Kidney capillary endothelial cell (primary cell): ENCODE measurements at regions not wholly inside any gene's neighbourhood (a gene's known extent, or its start where the extent isn't known, plus 50 kb on each side); places are given as distances from the start of the nearest gene placed in this dataset.
"Not testable (repeated sequence)": the region's sequence is repeated elsewhere in the genome, so short reads cannot be mapped to it uniquely, and the experiment has no call there.

ENCODE experiments used
- DNase-seq: peaks from one replicate; pipeline ENCODE4 v3.0.0-alpha.2; 2018; ENCODE audit warnings: low spot score

GRCh38 chr9:90156318-90156717 is 486.3 kb downstream of the DIRAS2 start:
- no peak for DNase-seq

DNA sequence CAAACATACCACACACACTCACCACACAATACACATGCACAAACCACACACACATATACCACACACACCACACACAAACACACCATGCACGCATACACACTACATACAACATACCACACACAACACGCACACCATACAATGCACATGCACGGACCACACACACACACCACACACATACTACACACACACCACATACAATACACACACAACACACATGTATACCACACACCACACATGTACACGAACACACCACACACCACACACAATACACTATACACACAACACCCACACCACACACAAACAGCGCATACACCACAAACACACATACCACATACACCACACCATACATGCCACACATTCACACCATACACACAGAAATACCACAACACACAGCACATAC is 480.3 kb downstream of the DIRAS2 start:
- DNase-seq = no peak

DNA sequence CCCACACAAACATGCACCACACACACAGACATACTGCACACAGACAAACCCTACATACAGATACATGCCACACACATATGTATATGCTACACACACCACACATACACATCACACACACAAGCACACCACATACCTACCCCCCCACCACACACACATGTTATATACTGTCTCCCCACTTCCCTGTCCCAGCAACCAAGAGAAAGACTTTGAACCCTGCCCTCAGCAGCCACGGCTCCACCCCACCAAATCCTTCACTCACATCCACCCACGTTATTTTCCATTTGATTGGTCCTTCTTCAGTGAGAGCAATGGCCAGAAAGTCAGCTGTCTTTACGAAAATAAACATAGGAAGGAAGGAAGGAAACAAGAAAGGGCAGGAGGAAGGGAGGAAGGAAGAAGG is 479.8 kb downstream of the DIRAS2 start:
- DNase-seq = no peak

GRCh38 chr9:90165281-90165680 is 477.3 kb downstream of the DIRAS2 start:
- DNase-seq = no peak

GRCh38 chr9:90166374-90166773 is 476.2 kb downstream of the DIRAS2 start:
- not testable (repeated sequence) for DNase-seq

DNA sequence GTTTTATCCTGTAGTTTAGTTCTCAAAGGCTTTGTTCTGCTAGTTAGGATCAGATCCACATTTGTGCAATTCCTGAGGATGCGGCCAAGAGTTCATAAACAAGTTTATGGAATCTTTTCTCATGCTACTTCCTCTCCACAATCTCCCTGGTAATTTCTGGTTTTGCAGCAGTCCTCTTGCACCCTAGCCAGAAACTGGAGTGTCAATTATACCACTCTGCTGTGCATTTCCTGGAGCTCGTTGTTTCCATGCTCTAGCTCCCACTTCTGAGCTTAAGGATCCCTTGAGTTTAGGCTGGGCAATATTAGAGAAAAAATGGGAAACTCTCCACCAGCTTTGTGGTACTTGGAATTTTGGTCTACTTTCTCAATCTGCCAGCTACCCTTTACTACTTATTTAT is 474.7 kb downstream of the DIRAS2 start:
- DNase-seq = no peak

- DNase-seq = no peak
Observed at GRCh38 chr9:90169490-90169889, 473.1 kb downstream of the DIRAS2 start.

DNA sequence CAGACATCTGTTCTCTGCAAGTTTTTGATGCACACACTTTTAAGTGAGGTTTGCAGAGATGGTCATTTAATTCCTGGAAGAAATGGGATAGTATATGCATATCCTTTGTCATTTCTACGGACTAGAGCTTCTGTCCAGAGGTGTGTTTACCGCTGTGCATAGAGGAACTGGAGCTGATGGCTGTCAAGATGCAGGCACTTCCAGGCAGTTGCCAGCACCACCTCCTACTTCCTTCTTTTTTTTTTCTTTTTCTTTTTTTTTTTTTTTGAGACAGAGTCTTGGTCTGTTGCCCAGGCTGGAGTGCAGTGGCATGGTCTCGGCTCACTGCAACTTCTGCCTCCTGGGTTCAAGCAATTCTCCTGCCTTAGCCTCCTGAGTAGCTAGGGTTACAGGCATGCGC is 468.7 kb downstream of the DIRAS2 start:
- DNase-seq = not testable (repeated sequence)

DNA sequence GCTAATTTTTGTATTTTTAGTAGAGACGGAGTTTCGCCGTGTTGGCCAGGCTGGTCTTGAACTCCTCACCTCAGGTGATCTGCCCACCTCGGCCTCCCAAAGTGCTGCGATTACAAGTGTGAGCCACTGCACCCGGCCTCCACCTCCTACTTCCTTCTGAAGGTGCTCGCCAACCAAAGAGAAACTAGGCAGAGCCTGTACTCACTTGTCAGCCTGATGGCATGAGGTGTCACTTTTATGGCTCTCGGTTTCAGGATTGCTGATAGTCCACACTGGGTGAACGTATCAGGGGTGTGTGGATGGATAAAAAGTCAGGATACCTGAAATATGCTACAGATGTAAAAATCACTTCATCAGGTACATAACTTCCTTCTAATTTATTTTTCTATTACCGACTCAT is 468.3 kb downstream of the DIRAS2 start:
- DNase-seq = not testable (repeated sequence)

GRCh38 chr9:90175257-90175656 is 467.4 kb downstream of the DIRAS2 start:
- no peak for DNase-seq

DNA sequence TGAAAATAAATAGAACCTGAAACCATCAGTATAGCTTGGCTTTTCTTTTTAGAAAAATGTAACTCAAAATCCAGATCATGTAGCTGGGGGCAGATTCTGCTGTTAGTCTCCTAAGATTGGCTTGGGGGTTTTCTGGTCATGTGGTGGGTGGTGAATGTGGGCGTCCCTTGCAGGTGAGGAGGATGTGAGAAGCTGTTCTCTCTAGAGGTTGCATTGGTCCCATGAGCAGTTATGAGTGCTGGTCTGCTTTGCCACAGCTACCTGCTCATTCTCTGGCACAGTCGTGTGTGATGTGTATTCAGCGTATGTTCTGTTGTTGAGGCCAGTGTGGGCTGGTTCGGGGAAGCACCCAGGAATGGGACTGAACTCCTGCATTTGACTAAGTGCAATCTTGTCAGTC is 466.8 kb downstream of the DIRAS2 start:
- no peak for DNase-seq

- DNase-seq = no peak
Observed at GRCh38 chr9:90176901-90177300, 465.7 kb downstream of the DIRAS2 start.

GRCh38 chr9:90180381-90180780 is 462.2 kb downstream of the DIRAS2 start:
- no peak for DNase-seq

GRCh38 chr9:90188656-90189055 is 454.0 kb downstream of the DIRAS2 start:
- no peak for DNase-seq

DNA sequence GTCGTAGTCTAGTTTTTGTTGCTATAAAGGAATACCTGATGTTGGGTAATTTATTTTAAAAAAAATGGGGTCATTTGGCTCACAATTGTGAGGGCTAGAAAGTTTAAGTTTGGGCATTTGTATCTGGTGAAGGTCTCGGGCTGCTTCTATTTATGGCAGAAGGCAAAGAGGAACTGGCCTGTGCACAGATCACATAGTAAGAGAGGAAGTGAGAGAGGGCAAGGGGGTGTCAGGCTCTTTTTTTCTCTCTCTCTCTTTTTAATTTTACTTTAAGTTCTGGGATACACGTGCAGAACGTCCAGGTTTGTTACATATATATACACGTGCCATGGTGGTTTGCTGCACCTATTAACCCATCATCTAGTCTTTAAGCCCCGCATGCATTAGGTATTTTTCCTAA is 453.3 kb downstream of the DIRAS2 start:
- DNase-seq = no peak

DNA sequence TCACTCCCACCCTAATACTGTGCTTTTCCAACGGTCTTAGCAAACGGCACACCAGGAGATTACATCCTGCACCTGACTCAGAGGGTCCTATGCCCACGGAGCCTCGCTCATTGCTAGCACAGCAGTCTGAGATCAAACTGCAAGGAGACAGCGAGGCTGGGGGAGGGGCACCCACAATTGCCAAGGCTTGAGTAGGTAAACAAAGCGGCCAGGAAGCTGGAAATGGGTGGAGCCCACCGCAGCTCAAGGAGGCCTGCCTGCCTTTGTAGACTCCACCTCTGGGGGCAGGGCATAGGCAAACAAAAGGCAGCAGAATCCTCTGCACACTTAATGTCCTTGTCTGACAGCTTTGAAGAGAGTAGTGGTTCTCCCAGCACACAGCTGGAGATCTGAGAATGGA is 450.2 kb downstream of the DIRAS2 start:
- DNase-seq = not testable (repeated sequence)

- no peak for DNase-seq
Observed at GRCh38 chr9:90198956-90199355, 443.7 kb downstream of the DIRAS2 start.

DNA sequence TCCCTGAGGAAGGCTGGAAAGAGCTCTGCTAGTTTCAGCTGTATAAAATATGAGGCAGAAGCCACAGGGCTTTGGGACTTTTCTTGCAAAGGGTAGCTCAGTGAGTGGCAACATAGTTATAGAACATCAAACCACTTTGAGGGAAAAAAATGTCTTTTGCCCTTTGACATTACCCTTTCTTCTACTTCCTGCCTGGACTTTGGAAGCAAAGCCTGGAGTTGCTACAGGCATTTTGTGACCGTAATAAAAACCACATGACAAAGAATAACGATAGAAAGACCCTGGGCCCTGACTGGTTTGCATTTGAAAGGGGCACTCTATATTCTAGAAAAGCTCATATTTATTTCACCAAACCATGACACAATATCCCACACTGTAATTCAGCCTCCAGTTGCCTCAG is 440.9 kb downstream of the DIRAS2 start:
- no peak for DNase-seq

GRCh38 chr9:90204128-90204831 is 438.3 kb downstream of the DIRAS2 start:
- DNase-seq = no peak

DNA sequence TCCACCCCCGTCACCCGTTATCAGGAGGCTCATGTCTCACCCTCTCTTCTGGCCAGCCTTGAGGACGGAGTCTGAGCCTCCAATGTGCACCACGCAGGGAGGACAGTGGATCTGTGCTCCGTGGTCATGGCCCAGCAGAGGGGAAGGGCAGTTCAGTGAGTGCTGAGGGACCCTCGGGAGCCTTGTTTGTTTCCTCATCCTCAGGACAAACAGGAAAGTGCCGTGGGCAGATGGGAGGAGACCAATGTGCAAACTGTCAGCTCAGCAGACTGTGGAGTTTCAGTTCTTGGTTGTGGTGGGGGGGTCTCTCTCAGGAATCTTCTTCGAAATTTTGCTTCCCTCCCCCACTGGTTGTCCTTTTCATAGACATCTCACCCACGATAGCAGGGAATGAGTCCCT is 429.6 kb downstream of the DIRAS2 start:
- not testable (repeated sequence) for DNase-seq

GRCh38 chr9:90219548-90220118 is 423.0 kb downstream of the DIRAS2 start:
- no peak for DNase-seq

DNA sequence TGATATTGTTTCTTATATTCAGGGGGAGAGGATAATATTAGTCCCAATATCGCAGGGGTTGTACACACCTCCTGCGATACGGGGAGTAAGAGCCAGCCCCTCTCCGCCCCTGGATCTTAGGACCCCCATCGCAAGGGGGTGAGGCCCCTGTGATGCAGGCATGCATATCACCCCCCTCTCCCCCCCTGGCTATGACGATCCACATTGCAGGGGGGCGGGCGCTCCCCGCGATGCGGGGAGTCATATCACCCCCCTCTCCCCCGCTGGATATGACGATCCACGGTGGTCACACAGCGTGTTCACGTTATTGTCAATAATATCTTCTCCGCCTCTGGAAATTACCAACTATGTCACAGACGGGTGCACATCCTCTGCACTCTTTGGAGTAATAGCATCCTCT is 420.7 kb downstream of the DIRAS2 start:
- not testable (repeated sequence) for DNase-seq

DNA sequence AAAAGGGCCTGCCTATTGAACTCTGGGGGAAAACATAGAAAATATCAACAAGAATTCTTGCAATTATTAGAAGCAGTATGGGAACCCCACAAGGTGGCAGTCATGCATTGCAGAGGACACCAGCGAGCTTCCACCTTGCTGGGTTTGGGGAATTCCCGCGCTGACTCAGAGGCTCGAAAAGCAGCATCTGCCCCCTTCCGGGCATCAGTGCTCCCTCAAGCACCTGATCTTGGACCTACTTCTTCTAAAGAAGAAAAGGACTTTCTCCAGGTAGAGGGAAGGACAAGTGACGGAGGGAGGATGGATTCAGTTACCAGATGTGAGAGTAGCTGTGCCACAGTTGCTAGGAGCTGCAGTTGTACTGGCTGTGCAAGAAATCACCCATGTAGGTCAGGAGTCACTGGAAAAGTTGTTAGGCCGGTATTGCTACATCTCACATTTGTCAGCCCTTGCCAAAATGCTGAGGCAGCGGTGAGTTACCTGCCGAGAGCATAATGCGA is 415.7 kb downstream of the DIRAS2 start:
- peak; percentile 30 for DNase-seq

DNA sequence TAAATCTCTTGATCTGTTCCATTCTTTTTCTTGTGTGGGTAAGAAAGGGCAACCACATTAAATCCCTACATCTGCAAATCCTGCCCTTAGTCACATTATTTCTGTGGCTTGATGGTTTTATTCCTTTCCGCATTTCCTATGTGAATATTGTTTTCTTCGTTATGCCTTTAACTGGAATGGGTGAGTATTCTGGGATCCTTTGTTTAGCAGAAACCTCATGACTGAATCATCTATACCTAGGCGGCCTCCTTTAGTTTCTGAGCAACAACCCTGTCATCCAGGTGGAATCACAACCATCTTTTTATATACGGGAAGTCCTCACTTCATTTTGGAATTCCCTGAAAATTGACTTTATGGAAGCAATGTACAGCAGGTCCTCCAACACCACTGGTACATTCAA is 409.5 kb downstream of the DIRAS2 start:
- not testable (repeated sequence) for DNase-seq
